ENCODE measurements at regions not wholly inside any gene's neighbourhood (a gene's known extent, or its start where the extent isn't known, plus 50 kb on each side); places are given as distances from the start of the nearest gene placed in this dataset.

GRCh38 chr3:72348357-72348756 lies 499.9 kb downstream of the SHQ1 start:
- Histone ChIP-seq H3K4me1 (ENCODE audit: insufficient read depth) (peaks cover 6% of the 10 kb centered on the region; the same call in 1 of the 2 replicates), H3K27me3 (ENCODE audit: insufficient read depth) (no peaks in the 10 kb centered on the region), H3K27ac (ENCODE audit: low read depth) (no peak overlapping the region), H3K4me2 (no peak overlapping the region), H4K20me1 (replicated peaks; ENCODE audit: insufficient read depth) (no peaks in the 10 kb centered on the region), H3K36me3 (ENCODE audit: insufficient read depth) (no peaks in the 10 kb centered on the region), H3F3A (replicated peaks; ENCODE audit: low read depth) (no peaks in the 10 kb centered on the region), H3K9me2 (ENCODE audit: insufficient read depth) (no peaks in the 10 kb centered on the region), H3K4me3 (no peak overlapping the region), H2AFZ (peak overlapping the region; percentile 91), H3K79me2 (replicated peaks; ENCODE audit: insufficient read depth) (no peaks in the 10 kb centered on the region)
- H3K4me1 Mint-ChIP-seq = peaks cover 18% of the 10 kb centered on the region; the same call in 2 of the 3 replicates
- TF ChIP-seq NANOG (IDR thresholded peaks at IDR 0.05; ENCODE audit: borderline replicate concordance) = no peak
- TF ChIP-seq REST (IDR thresholded peaks at IDR 0.05; ENCODE audit: unreplicated experiment) = no peak
- TF ChIP-seq, protein P1, sequence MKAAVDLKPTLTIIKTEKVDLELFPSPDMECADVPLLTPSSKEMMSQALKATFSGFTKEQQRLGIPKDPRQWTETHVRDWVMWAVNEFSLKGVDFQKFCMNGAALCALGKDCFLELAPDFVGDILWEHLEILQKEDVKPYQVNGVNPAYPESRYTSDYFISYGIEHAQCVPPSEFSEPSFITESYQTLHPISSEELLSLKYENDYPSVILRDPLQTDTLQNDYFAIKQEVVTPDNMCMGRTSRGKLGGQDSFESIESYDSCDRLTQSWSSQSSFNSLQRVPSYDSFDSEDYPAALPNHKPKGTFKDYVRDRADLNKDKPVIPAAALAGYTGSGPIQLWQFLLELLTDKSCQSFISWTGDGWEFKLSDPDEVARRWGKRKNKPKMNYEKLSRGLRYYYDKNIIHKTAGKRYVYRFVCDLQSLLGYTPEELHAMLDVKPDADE (IDR thresholded peaks at IDR 0.05) = no peak
- no peak for TF ChIP-seq EZH2phosphoT487 (IDR thresholded peaks at IDR 0.05; ENCODE audit: unreplicated experiment)
- TF ChIP-seq ZNF462 (CRISPR knock-in tag; IDR thresholded peaks at IDR 0.05) = no peak
- TF ChIP-seq JUNB (IDR thresholded peaks at IDR 0.05; ENCODE audit: unreplicated experiment) = no peak
- no peak for TF ChIP-seq CREB1 (CRISPR knock-in tag; IDR thresholded peaks at IDR 0.05; ENCODE audit: low read depth)
- no peak for TF ChIP-seq STAT1 (IDR thresholded peaks at IDR 0.05; ENCODE audit: unreplicated experiment)
- TF ChIP-seq POLR2AphosphoS5 (IDR thresholded peaks at IDR 0.05; ENCODE audit: low read depth) = no peak
- no peak for TF ChIP-seq EZH2 (IDR thresholded peaks at IDR 0.05; ENCODE audit: low read depth, unreplicated experiment)
- no peak for TF ChIP-seq ZNF331 (CRISPR knock-in tag; IDR thresholded peaks at IDR 0.05; ENCODE audit: low read depth)
- no peak for TF ChIP-seq ZNF114 (CRISPR knock-in tag; IDR thresholded peaks at IDR 0.05)
- TF ChIP-seq CTCF (conservative IDR thresholded peaks at IDR 0.05; ENCODE audit: low read depth in 2 of 2) = no peak
- no peaks in the 10 kb centered on the region for H3K36me3 Mint-ChIP-seq (ENCODE audit: low read depth)
- no peak for ATAC-seq
- no peak overlapping the region for H3K4me3 Mint-ChIP-seq
- H3K27ac Mint-ChIP-seq = no peak overlapping the region
- H3K27me3 Mint-ChIP-seq (ENCODE audit: insufficient read depth, low read depth, poor library complexity) = peaks cover 16% of the 10 kb centered on the region
- H3K9me3 Mint-ChIP-seq = no peaks in the 10 kb centered on the region
- no peak for DNase-seq (ENCODE audit: low spot score)
